Sigmoid colon (tissue), 4 donors: ENCODE measurements at regions not wholly inside any gene's neighbourhood (a gene's known extent, or its start where the extent isn't known, plus 50 kb on each side); places are given as distances from the start of the nearest gene placed in this dataset.

Source experiments
- CTCF ChIP-seq, 4 experiments: fragments of 450-650 bp in 3 of 4; fragments of 200-600 bp in 1 of 4; IDR thresholded peaks; one replicate each; pipeline ENCODE4 v1.5.1; 2016 to 2019; ENCODE audit warnings: antibody characterized with exemption in 4 of 4, mild to moderate bottlenecking in 3 of 4, moderate library complexity in 2 of 4
- EP300 ChIP-seq, 4 donors: sonication (generic); formaldehyde crosslinking; IDR thresholded peaks; one replicate each; pipeline ENCODE4 v1.6.1; 2017; ENCODE audit warnings: antibody characterized with exemption in 4 of 4
- POLR2A ChIP-seq, 2 donors: fragments of 450-650 bp; IDR thresholded peaks; one replicate each; pipeline ENCODE4 v1.6.1; 2016; ENCODE audit warnings: antibody characterized with exemption in 2 of 2, mild to moderate bottlenecking in 2 of 2, moderate library complexity in 2 of 2
- POLR2AphosphoS5 ChIP-seq, 4 donors: sonication (generic); formaldehyde crosslinking; IDR thresholded peaks; one replicate each; pipeline ENCODE4 v1.6.1; 2017; ENCODE audit warnings: antibody characterized with exemption in 4 of 4

- TF ChIP-seq POLR2A (IDR thresholded peaks at IDR 0.05) (no peak), CTCF (IDR thresholded peaks at IDR 0.05) (no peak), POLR2AphosphoS5 (IDR thresholded peaks at IDR 0.05) (no peak), EP300 (IDR thresholded peaks at IDR 0.05) (no peak)
These were observed 433.1 kb downstream of the CHSY3 start for GRCh38 chr5:130337179-130337888.
